Neural cell (in vitro differentiated cells): ENCODE measurements at regions not wholly inside any gene's neighbourhood (a gene's known extent, or its start where the extent isn't known, plus 50 kb on each side); places are given as distances from the start of the nearest gene placed in this dataset.

ENCODE experiments used
- H2AFZ ChIP-seq: fragments of 200-600, 300-800 bp; sonication (generic), shearing (Covaris generic); 2 replicates; pipeline ENCODE4 v1.6.0; 2014; ENCODE audit warnings: low read depth, mild to moderate bottlenecking, antibody characterized with exemption, low read length, moderate library complexity
- H3F3A ChIP-seq: fragments of 200-600 bp; shearing (Covaris generic); 2 replicates; pipeline ENCODE4 v1.6.1; 2016; ENCODE audit warnings: mild to moderate bottlenecking, moderate library complexity, mixed read lengths, antibody characterized with exemption, low read length; ENCODE audit not compliant: insufficient read depth, poor library complexity, severe bottlenecking
- H3K27ac ChIP-seq: fragments of 200-600, 300-800 bp; sonication (generic), shearing (Covaris generic); 2 replicates; pipeline ENCODE4 v1.5.1; 2014; ENCODE audit warnings: mild to moderate bottlenecking, low read length, moderate library complexity
- H3K27me3 ChIP-seq: fragments of 300-800, 200-600 bp; sonication (generic), shearing (Covaris generic); 2 replicates; pipeline ENCODE4 v1.6.0; 2014; ENCODE audit warnings: mild to moderate bottlenecking, low read depth, low read length, moderate library complexity; ENCODE audit not compliant: insufficient read depth
- H3K36me3 ChIP-seq: fragments of 300-800, 200-600 bp; sonication (generic), shearing (Covaris generic); 2 replicates; pipeline ENCODE4 v1.5.1; 2014; ENCODE audit warnings: mild to moderate bottlenecking, antibody characterized with exemption, low read length, moderate library complexity; ENCODE audit not compliant: insufficient read depth
- H3K4me2 ChIP-seq: fragments of 300-800, 200-600 bp; sonication (generic), shearing (Covaris generic); 2 replicates; pipeline ENCODE4 v1.6.0; 2014; ENCODE audit warnings: mild to moderate bottlenecking, low read length
- H3K4me3 ChIP-seq: fragments of 300-800, 200-600 bp; sonication (generic), shearing (Covaris generic); 2 replicates; pipeline ENCODE4 v1.5.1; 2014; ENCODE audit warnings: mild to moderate bottlenecking, low read length, moderate library complexity
- H3K79me2 ChIP-seq: fragments of 200-600 bp; shearing (Covaris generic); replicated peaks from 2 replicates; pipeline ENCODE4 v1.6.0; 2014; ENCODE audit warnings: mild to moderate bottlenecking, low read length, moderate library complexity; ENCODE audit not compliant: insufficient read depth
- H3K9ac ChIP-seq: fragments of 300-800, 200-600 bp; sonication (generic), shearing (Covaris generic); 2 replicates; pipeline ENCODE4 v1.6.1; 2016; ENCODE audit warnings: mild to moderate bottlenecking, low read length, mixed read lengths
- H3K9me2 ChIP-seq: fragments of 200-600 bp; shearing (Covaris generic); 2 replicates; pipeline ENCODE4 v1.6.1; 2016; ENCODE audit warnings: mild to moderate bottlenecking, low read length, mixed read lengths; ENCODE audit not compliant: insufficient read depth
- H3K9me3 ChIP-seq: fragments of 200-600, 300-800 bp; sonication (generic), shearing (Covaris generic); 2 replicates; pipeline ENCODE4 v1.6.1; 2016; ENCODE audit warnings: mild to moderate bottlenecking, mixed run types, low read length, moderate library complexity, mixed read lengths
- H4K20me1 ChIP-seq: fragments of 200-600 bp; shearing (Covaris generic); 2 replicates; pipeline ENCODE4 v1.6.1; 2016; ENCODE audit warnings: mild to moderate bottlenecking, mixed run types; ENCODE audit not compliant: insufficient read depth
- CTCF ChIP-seq: fragments of 450-650 bp; IDR thresholded peaks from 2 replicates; pipeline ENCODE4 v1.5.1; 2014; ENCODE audit warnings: antibody characterized with exemption, mild to moderate bottlenecking, moderate library complexity; ENCODE audit not compliant: poor library complexity, severe bottlenecking
- EP300 ChIP-seq: fragments of 450-650 bp; conservative IDR thresholded peaks from 2 replicates; pipeline ENCODE4 v1.6.1; 2014; ENCODE audit warnings: antibody characterized with exemption, mild to moderate bottlenecking, moderate library complexity; ENCODE audit not compliant: poor library complexity, severe bottlenecking
- EZH2 ChIP-seq: fragments of 200-600, 300-800 bp; shearing (Covaris generic), sonication (generic); IDR thresholded peaks from 2 replicates; pipeline ENCODE4 v1.6.1; 2014; ENCODE audit warnings: antibody characterized with exemption, low read length, borderline replicate concordance, mild to moderate bottlenecking; ENCODE audit not compliant: insufficient read depth, poor library complexity, severe bottlenecking
- MXI1 ChIP-seq: fragments of 450-650 bp; conservative IDR thresholded peaks from 2 replicates; pipeline ENCODE4 v1.6.1; 2014; ENCODE audit warnings: antibody characterized with exemption, mild to moderate bottlenecking; ENCODE audit not compliant: poor library complexity, severe bottlenecking
- POLR2AphosphoS5 ChIP-seq: IDR thresholded peaks from 2 replicates; pipeline ENCODE4 v1.6.1; 2012
- RAD21 ChIP-seq: fragments of 450-650 bp; conservative IDR thresholded peaks from 2 replicates; pipeline ENCODE4 v1.6.1; 2014; ENCODE audit warnings: antibody characterized with exemption, mild to moderate bottlenecking, moderate library complexity
- REST ChIP-seq: IDR thresholded peaks from 2 replicates; pipeline ENCODE4 v1.6.1; 2012; ENCODE audit warnings: borderline replicate concordance
- SMC3 ChIP-seq: fragments of 450-650 bp; conservative IDR thresholded peaks from 2 replicates; pipeline ENCODE4 v1.6.1; 2014; ENCODE audit warnings: antibody characterized with exemption, mild to moderate bottlenecking, moderate library complexity; ENCODE audit not compliant: poor library complexity
- TAF1 ChIP-seq: IDR thresholded peaks from 2 replicates; pipeline ENCODE4 v1.6.1; 2012; ENCODE audit warnings: low read depth

- no peaks in the 10 kb centered on the region for H3K9me3 ChIP-seq
- H3K4me3 ChIP-seq, result no peak overlapping the region
- H3F3A ChIP-seq, result no peaks in the 10 kb centered on the region
- H2AFZ ChIP-seq, result no peak overlapping the region
- H3K4me2 ChIP-seq, result no peak overlapping the region
- H3K36me3 ChIP-seq, result no peaks in the 10 kb centered on the region
- no peak overlapping the region for H3K27ac ChIP-seq
- no peaks in the 10 kb centered on the region for H3K9me2 ChIP-seq
- no peaks in the 10 kb centered on the region for H3K27me3 ChIP-seq
- no peak for TF ChIP-seq EP300
- no peak for TF ChIP-seq MXI1
- no peak for TF ChIP-seq REST
- no peak for TF ChIP-seq POLR2AphosphoS5
- no peak for TF ChIP-seq RAD21
- no peak for TF ChIP-seq SMC3
- TF ChIP-seq TAF1, result no peak
- no peak for TF ChIP-seq EZH2
- TF ChIP-seq CTCF, result no peak
- H4K20me1 ChIP-seq, result no peaks in the 10 kb centered on the region
- H3K9ac ChIP-seq, result no peak overlapping the region
- H3K79me2 ChIP-seq, result no peaks in the 10 kb centered on the region
Observed at GRCh38 chr20:57977569-57977968, 250.9 kb downstream of the ANKRD60 start.

DNA sequence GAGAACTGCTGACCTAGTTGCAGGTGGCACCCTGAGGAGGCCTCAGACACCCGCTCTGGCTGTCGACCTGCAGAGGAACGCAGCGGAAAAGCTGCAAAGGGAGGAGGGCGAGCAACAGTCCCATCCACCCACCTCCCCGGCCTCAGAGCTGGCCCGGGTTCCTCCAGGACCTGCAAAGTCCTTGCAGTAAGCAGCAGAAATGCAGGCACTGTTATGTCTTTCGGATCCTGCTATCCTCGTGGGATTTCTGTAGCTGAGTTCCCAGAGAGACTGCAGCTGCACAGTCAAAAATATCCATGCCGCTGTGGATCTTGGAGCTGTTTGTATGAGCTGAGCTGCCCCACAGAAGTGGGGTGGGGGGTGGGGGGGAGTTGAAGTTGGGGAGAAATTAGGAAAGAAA, 251.3 kb downstream of the ANKRD60 start:
- Histone ChIP-seq H2AFZ (no peak overlapping the region), H3K36me3 (no peaks in the 10 kb centered on the region)

More for the DNA sequence above, 251.3 kb downstream of the ANKRD60 start:
- Histone ChIP-seq H3K27ac (no peak overlapping the region), H3K27me3 (no peaks in the 10 kb centered on the region), H3K9me2 (no peaks in the 10 kb centered on the region), H3K79me2 (no peaks in the 10 kb centered on the region), H3K4me3 (no peak overlapping the region), H3F3A (no peaks in the 10 kb centered on the region), H3K9me3 (no peaks in the 10 kb centered on the region), H4K20me1 (no peaks in the 10 kb centered on the region), H3K9ac (no peak overlapping the region), H3K4me2 (no peak overlapping the region)
- no peak for TF ChIP-seq TAF1
- no peak for TF ChIP-seq CTCF
- no peak for TF ChIP-seq REST
- TF ChIP-seq SMC3, result no peak
- TF ChIP-seq EZH2, result no peak
- no peak for TF ChIP-seq EP300
- TF ChIP-seq RAD21, result no peak
- TF ChIP-seq POLR2AphosphoS5, result no peak
- no peak for TF ChIP-seq MXI1
